ENCODE measurements at regions not wholly inside any gene's neighbourhood (a gene's known extent, or its start where the extent isn't known, plus 50 kb on each side); places are given as distances from the start of the nearest gene placed in this dataset.

DNA sequence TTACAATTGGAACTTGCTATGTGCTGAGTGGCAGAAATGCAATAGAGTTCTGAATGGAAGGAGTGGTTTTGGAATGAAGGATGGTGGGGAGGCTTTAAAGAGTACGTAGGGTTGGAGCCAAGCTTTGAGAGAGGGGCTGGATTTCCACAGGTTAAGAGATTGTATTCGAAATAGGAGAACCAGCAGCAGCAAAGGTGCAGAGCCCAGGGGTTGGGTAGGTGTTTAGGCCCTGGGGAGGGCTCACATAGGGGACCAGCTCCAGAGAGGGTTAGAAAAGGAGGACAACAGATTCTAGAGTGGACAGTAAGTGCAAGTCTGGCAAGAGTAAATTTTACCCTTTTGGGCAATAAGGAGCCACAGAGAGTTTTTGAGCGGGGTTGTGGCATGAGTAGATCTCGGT is 297.2 kb downstream of the RPS24 start:
- no peak overlapping the region for H3K4me3 ChIP-seq (ENCODE audit: low read length)
- TF ChIP-seq ZNF274 (IDR thresholded peaks at IDR 0.05; ENCODE audit: low read depth, low read length), result no peak

DNA sequence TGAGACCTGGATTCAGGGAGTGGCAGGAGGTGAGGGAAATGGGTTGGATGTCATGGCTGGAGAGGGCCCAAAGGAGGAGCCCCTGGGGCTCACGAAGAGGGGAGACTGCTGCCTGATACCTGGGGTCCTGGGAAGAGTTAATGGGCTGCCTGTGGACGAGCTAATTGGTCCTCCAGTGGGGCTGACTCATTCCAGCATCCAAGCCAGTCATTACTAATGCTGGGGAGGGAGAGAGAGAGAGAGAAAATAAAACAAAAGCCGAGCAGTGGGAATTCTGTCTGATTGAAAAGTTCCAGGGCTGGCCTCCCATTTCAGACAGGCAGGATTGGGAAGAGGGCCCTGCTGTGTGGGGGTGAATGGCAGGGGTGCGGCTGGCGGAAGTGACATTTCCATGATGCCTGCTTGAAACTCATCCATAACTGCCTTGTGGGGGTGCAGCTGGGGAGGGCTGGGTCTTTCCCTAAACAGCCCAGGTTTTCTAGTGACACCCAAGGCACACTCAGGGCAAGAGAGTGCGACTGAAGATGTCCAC is 297.8 kb downstream of the RPS24 start:
- H3K4me3 ChIP-seq (ENCODE audit: low read length), result no peak overlapping the region
- no peak for TF ChIP-seq ZNF274 (IDR thresholded peaks at IDR 0.05; ENCODE audit: low read depth, low read length)

DNA sequence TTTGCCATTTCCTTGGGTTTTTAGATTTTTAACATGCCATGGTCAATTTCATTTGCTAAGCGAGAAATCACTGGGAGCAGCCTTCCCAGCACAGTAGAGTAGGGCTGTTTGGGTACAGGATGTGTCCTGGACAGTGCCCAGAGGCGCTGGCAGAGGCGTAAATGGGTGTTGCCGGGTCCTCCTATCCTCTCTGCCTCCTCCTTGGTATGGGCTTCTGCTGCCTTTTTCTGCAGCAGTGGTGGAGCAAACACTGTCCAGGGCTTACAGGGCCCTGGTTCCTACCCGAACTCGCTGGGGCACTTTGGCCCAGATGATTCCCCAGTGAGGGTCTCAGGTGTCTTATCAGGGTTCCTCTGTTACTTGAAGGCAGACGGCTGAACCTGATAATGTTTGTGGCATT is 298.3 kb downstream of the RPS24 start:
- no peak overlapping the region for H3K4me3 ChIP-seq (ENCODE audit: low read length)
- no peak for TF ChIP-seq ZNF274 (IDR thresholded peaks at IDR 0.05; ENCODE audit: low read depth, low read length)

DNA sequence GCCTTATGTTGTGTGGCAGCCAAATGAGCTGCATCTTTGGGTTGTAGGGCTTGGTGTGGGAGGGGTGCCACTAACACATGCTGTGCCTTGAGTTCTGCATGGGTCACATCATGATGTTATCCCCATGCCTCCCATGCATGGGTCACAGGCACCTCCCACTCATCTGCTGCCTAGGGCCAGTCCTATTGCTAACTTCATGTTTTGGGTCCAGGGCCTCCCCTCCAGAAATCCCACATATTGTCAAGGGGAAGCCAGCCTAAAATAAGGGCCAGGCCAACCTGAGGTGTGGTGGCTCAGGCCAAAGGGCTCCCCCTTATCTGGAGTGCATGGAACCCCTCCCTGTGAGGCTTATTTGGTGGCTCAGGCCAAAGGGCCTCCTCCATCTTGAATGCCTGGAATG is 299.0 kb downstream of the RPS24 start:
- TF ChIP-seq ZNF274 (IDR thresholded peaks at IDR 0.05; ENCODE audit: low read depth, low read length), result no peak
- H3K4me3 ChIP-seq (ENCODE audit: low read length), result no peak overlapping the region

DNA sequence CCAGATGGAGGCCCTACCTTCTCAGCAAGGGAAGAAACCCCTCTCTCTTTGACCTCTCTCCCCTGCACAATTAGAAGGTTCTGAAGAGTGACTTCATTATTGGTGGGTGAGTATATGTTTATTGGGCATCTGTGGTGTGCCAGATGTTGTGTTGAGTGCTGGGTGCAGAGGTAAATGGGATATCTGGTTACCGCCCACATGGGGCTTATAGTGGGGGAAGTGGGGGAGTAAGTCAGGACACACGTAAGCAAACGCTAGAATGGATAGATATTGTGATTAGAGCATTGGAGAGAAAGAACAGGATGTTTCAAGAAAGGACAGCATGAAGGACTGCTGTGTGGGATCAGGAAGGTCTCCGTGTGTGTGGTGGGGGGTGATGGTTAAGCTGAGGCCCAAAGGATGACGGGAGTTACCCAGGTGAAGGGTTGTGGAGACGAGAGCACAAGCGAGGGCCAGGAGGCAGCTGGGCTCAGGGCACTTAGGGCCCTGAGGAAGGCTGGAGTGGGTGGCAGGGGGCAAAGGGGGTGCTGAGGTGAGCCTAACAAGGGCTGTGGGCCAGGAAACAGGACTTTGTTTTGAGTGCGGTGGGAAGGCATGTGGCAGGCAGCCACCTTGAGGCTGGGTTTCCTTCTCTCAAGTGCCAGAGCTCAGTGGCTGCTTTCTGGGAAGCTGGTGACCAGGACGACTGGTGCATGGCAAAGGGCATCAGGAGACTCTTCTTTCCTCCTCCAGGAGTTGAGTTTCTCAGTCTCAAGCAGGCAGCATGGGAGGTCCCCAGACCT is 299.9 kb downstream of the RPS24 start:
- H3K4me3 ChIP-seq (ENCODE audit: low read length), result no peak overlapping the region

DNA sequence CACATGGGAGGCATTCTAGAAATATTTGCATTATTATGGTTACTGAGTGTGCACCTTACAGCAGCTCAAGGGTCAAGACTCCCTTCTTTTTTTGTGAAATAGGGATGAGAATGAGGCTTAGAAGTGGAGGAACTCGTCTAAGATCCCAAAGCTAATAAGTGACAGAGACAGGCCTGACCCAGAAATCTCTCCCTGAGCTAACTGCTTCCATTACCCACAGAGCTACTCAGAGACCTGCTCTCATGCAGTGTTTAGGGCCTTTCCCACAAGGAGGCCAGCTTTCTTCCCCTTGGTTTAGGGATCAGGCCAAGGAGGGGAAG is 301.7 kb downstream of the RPS24 start:
- H3K4me3 ChIP-seq (ENCODE audit: low read length), result no peak overlapping the region
- TF ChIP-seq ZNF274 (IDR thresholded peaks at IDR 0.05; ENCODE audit: low read depth, low read length), result no peak

More for the DNA sequence above, 299.9 kb downstream of the RPS24 start:
- no peak for TF ChIP-seq ZNF274 (IDR thresholded peaks at IDR 0.05; ENCODE audit: low read depth, low read length)

DNA sequence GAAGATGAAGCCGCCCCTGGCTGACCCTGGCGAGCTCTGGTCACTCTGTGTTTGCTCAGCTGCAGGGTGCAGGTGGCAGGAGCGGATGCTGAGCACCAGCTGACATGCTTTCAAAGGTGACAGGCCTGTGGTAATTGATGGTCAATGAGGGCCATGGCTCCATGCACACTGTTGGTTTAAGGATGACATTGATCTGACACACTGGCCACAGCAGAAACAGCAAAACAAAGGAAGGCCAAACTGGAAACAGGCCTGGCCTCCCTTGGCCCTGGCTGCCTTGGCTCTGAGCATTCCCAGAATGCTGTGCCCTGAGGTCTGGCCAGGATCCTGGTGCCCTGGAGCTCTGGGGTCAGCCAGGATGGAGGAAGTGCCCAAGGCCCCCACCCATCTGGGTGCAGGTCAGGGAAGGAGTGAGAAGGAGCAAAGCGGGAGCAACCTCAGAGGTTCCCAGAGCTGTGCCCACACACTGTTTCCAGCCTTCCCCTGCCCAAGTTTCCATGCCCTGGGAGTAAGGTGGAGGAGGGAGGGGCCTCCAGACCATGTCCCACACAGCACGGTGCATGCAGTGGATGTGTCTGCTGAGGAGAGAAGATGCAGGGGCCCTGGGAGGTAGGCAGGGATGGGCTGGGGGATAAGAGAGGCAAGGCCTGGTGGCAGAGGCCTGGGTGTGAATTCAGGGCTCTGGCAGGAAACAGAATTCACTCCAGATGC is 302.2 kb downstream of the RPS24 start:
- no peak for TF ChIP-seq ZNF274 (IDR thresholded peaks at IDR 0.05; ENCODE audit: low read depth, low read length)

DNA sequence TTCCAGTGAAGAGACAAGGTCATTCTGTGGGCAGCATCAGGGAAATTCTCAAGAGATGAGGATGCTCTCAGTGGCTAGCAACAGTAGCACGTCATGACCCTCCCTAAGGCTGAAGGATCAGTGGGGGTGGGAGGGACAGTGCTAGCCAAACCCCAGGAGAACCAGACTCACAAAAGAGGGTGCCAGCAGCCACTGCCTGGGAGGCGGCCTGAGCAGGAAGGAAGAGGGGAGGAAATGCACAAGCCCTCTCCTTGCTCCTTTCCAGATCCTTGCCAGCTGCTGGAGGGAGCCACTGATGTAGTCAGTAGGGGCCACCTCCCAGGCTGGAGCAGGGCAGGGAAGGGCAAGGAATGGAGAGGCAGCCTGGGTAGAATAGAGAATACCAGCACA is 302.7 kb downstream of the RPS24 start:
- no peak overlapping the region for H3K4me3 ChIP-seq (ENCODE audit: low read length)
- TF ChIP-seq ZNF274 (IDR thresholded peaks at IDR 0.05; ENCODE audit: low read depth, low read length), result no peak

More for the DNA sequence above, 302.2 kb downstream of the RPS24 start:
- H3K4me3 ChIP-seq (ENCODE audit: low read length), result no peak overlapping the region

DNA sequence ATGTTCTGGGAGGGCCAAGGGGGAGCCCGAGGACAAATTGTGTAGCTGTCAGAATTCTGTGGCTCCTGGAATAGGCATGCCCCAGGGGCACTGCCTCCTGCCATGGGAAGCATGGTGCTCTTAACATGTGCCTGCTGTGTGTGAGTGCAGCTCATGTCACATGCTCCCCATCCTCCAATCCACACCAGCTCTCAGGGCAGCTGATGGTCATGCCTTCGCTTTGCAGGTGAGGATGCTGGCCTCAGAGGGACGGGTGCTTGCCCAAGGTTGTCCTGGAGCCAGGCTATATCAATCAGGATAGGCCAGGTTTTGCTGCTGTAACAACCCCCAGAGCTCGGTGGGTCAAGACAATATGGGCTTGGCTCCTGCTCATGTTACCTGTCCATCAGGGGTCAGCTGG is 303.4 kb downstream of the RPS24 start:
- no peak for TF ChIP-seq ZNF274 (IDR thresholded peaks at IDR 0.05; ENCODE audit: low read depth, low read length)
- H3K4me3 ChIP-seq (ENCODE audit: low read length), result no peak overlapping the region

DNA sequence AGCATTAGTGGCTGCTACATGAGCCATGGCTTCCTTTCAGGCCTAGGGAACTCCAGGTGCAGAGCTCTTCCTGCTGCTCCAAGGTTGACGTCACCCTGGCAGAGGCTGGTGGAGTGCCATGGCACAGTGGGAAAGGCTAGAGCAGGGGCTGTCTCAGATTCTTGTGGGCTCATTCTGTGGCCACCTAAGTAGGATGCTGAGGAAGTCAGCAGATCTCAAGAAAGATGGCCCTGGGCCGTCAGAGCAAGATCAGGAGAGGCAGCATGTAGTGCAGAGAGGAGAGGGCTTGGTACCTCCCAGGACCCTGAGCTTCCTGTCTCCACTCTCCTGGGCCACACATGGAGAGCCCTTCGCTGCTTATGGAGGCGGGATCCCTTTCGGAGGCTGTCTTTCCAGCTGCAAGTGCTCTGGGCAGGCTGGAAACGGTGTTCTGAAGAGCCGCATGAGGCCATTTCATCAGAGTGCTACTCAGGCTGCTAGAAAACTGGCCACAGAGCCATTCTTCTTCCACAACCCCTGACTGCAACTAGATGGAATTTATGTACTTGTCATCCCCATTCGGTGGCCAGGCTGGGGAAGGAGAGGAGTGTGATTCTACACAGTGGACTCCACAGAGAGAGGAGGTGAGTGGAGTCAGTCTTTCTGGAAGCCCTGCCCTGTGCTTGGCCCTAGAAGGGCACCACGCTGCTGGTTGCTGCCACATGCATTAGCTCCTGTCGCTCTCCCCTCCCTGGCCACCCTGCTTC is 304.2 kb downstream of the RPS24 start:
- TF ChIP-seq ZNF274 (IDR thresholded peaks at IDR 0.05; ENCODE audit: low read depth, low read length), result no peak
- no peak overlapping the region for H3K4me3 ChIP-seq (ENCODE audit: low read length)

DNA sequence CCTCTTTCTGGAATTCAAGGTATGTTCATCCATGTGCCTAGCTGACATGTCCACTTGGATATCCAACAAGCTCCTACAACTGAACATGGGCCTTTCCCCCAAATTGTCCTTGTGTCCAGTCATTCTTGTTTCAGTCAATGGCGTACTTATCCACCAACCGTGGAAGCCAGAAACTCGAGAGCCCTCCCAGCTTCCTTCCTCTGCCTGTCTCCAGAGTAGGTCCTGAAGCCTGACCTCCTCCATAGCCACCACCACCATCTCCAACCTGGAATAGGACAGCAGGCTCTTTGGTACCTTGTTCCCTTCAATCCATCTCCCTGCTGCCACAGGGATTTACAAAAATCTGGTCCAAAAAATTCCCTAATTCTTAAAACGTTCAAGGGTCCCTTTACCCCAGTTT is 305.1 kb downstream of the RPS24 start:
- H3K4me3 ChIP-seq (ENCODE audit: low read length), result no peak overlapping the region
- no peak for TF ChIP-seq ZNF274 (IDR thresholded peaks at IDR 0.05; ENCODE audit: low read depth, low read length)

DNA sequence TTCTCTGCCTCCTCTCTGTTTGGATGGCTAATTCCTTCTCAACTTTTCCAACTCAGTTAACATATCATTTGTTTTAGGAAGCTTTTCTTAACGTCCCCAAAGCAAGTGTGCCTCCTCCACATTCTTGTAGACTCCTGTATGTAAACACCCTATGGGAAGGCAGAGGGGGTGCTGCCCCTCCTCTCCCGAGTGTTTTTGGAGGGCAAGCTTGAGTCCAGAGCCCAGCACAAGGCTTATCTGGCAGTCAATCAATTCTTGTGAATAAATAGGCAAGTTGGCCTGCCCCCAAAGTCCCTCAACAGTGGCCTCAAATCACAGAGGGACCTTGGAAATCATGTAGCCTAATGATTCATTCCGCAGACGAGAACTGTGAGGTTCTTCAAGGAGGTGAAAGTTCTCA is 305.6 kb downstream of the RPS24 start:
- H3K4me3 ChIP-seq (ENCODE audit: low read length), result no peak overlapping the region
- TF ChIP-seq ZNF274 (IDR thresholded peaks at IDR 0.05; ENCODE audit: low read depth, low read length), result no peak

DNA sequence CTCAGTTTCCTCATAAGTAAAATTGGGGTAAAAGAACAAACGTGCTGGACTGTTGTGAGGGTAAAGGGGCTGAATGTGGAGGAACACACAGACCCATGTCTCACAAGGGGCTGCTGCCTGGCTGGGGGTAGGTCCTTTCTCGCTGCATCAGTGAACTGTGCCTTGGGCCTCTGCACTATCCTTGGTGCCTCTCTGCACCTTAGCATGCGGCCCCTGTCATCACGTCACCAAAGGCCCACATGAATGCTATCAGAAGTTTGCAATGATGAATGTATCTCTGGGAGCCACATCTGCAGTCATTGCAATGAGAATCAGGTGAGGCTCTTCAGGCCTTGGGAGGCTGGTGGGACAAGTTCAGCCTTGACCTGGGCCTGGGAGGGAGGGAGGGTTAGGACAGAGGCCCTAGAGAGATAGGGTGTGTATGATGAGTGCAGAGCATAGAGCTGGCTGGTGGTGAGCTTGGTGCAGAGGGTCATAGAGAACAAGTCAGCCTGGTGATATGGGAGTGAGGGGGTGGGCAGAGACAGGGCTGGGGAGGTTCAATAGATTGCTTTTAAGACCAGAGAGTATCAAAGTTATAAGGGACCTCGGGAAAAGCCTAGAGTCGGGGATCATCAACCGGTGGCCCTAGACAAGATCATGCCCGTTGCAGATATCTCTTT is 308.4 kb downstream of the RPS24 start:
- H3K4me3 ChIP-seq (ENCODE audit: low read length), result no peak overlapping the region
- no peak for TF ChIP-seq ZNF274 (IDR thresholded peaks at IDR 0.05; ENCODE audit: low read depth, low read length)

All from GM08714 (cell line).